Sigmoid colon (tissue), 6 donors: ENCODE measurements at regions not wholly inside any gene's neighbourhood (a gene's known extent, or its start where the extent isn't known, plus 50 kb on each side); places are given as distances from the start of the nearest gene placed in this dataset.

ENCODE experiments used
- DNase-seq: peaks from one replicate; pipeline ENCODE4 v3.0.0-alpha.2; 2019
- H3K27ac ChIP-seq, 4 donors: fragments of 200-600 bp; sonication (generic); one replicate each; pipeline ENCODE4 v1.5.1; 2016 to 2019; ENCODE audit warnings: mild to moderate bottlenecking in 1 of 4
- H3K27me3 ChIP-seq, 3 donors: fragments of 200-600 bp; sonication (generic); one replicate each; pipeline ENCODE4 v1.5.1; 2019; ENCODE audit warnings: mild to moderate bottlenecking in 1 of 3
- H3K36me3 ChIP-seq, 4 donors: fragments of 200-600 bp; sonication (generic); one replicate each; pipeline ENCODE4 v1.5.1; 2016 to 2019
- H3K4me1 ChIP-seq, 4 donors: fragments of 200-600 bp; sonication (generic); one replicate each; pipeline ENCODE4 v1.5.1; 2017 to 2019
- H3K4me3 ChIP-seq, 4 donors: fragments of 200-600 bp; sonication (generic); one replicate each; pipeline ENCODE4 v1.5.1; 2017 to 2019; ENCODE audit warnings: mild to moderate bottlenecking in 2 of 4, moderate library complexity in 1 of 4
- H3K9me3 ChIP-seq, 4 donors: fragments of 200-600 bp in 3 of 4; sonication (generic) in 3 of 4; one replicate each; pipeline versions ENCODE4 v1.5.1 to v1.6.1; 2013 to 2019
- EP300 ChIP-seq, 4 donors: sonication (generic); formaldehyde crosslinking; IDR thresholded peaks; one replicate each; pipeline ENCODE4 v1.6.1; 2017; ENCODE audit warnings: antibody characterized with exemption in 4 of 4
- POLR2A ChIP-seq, 2 donors: fragments of 450-650 bp; IDR thresholded peaks; one replicate each; pipeline ENCODE4 v1.6.1; 2016; ENCODE audit warnings: antibody characterized with exemption in 2 of 2, mild to moderate bottlenecking in 2 of 2, moderate library complexity in 2 of 2
- POLR2AphosphoS5 ChIP-seq, 4 donors: sonication (generic); formaldehyde crosslinking; IDR thresholded peaks; one replicate each; pipeline ENCODE4 v1.6.1; 2017; ENCODE audit warnings: antibody characterized with exemption in 4 of 4
- WGBS, 2 donors: extraction: QIAGEN DNeasy Blood & Tissue Kit; methylation state at CpG; one replicate each; pipeline ENCODE4 v1.1.7; 2013; 5-methylcytosine and 5-hydroxymethylcytosine counted together
- intact Hi-C: fragments of 100-400 bp; cut with DNase I; formaldehyde crosslinking; loops from one replicate; pipeline ENCODE4 v1.15.1; 2023
- TF ChIP-seq, protein P1 (sequence below), 4 experiments: fragments of 450-650 bp in 3 of 4; fragments of 200-600 bp in 1 of 4; IDR thresholded peaks; one replicate each; pipeline ENCODE4 v1.5.1; 2016 to 2019; ENCODE audit warnings: antibody characterized with exemption in 4 of 4, mild to moderate bottlenecking in 3 of 4, moderate library complexity in 2 of 4
- donor health status: healthy with polysubstance abuse.
- donor health status: healthy.

DNA sequence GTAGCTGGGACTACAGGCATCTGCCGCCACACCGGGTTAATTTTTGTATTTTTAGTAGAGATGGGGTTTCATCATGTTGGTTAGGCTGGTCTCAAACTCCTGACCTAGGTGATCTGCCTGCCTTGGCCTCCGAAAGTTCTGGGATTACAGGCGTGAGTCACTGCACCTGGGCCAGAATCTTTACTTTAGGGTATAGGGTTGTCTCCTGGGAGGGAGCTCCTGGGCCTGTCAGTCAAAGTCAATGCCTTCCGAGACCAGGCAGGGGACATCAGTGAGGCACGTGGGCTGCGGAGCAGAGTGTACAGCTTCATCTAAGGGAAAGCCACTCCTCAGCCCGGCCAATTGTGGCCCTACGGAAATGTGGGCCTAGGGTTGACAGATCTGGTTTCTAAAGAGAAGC lies 108.6 kb downstream of the FGF18 start:
- WGBS, 2 donors = 93 to 95% methylated on average over 9 of the region's 9 CpGs
- no peaks in the 10 kb centered on the region for H3K9me3 ChIP-seq

DNA sequence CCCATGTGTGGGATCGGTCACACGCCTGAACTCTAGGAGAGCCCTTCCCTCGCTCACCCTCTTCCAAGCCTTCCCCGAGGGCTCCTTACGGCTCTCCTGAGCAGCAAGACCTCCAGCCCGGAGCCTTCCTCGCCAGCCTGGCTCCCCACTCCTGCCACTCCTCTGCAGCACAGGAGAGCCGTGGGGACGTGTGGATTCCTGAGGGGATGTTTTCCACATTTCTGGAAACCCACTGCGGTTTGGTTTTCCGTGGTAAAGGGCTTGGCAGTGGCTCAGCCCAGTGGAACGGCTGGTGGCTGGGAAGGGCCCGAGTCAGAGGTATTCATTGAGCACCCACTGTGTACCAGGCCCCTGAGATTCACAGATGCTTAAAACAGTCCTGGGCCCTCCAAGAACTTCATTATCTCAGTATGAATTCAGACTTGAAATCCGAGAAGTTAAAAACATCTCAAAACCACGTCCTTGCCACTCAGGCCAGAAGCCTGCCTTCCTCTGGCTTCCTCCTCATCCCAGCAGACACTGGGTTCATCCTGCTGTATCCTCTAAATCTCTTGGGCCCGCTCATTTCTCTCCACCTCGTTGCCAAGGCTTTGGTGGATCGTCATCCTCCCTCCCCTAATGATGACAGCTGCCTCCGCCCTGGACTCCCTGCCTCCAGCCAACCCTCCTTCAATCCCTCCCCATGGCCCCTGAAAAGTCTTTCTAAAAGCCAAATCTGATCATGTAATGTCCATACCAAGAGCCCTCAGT lies 109.6 kb downstream of the FGF18 start:
- Histone ChIP-seq H3K36me3 (no peaks in the 10 kb centered on the region), H3K4me1 (peaks cover 0 to 15% (median 14%) of the 10 kb centered on the region in 4 donors), H3K9me3 (no peaks in the 10 kb centered on the region), H3K27me3 (no peaks in the 10 kb centered on the region), H3K27ac (no peak overlapping the region), H3K4me3 (no peak overlapping the region)
- DNase-seq = no peak
- WGBS, 2 donors = 87 to 89% methylated on average over 19 of the region's 19 CpGs
- TF ChIP-seq EP300 (IDR thresholded peaks at IDR 0.05) = no peak
- TF ChIP-seq POLR2A (IDR thresholded peaks at IDR 0.05) = no peak
- no peak for TF ChIP-seq POLR2AphosphoS5 (IDR thresholded peaks at IDR 0.05)
- TF ChIP-seq, protein P1, sequence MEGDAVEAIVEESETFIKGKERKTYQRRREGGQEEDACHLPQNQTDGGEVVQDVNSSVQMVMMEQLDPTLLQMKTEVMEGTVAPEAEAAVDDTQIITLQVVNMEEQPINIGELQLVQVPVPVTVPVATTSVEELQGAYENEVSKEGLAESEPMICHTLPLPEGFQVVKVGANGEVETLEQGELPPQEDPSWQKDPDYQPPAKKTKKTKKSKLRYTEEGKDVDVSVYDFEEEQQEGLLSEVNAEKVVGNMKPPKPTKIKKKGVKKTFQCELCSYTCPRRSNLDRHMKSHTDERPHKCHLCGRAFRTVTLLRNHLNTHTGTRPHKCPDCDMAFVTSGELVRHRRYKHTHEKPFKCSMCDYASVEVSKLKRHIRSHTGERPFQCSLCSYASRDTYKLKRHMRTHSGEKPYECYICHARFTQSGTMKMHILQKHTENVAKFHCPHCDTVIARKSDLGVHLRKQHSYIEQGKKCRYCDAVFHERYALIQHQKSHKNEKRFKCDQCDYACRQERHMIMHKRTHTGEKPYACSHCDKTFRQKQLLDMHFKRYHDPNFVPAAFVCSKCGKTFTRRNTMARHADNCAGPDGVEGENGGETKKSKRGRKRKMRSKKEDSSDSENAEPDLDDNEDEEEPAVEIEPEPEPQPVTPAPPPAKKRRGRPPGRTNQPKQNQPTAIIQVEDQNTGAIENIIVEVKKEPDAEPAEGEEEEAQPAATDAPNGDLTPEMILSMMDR (IDR thresholded peaks at IDR 0.05) = no peak
- intact Hi-C loops = no loop called here

More for the DNA sequence above, 108.6 kb downstream of the FGF18 start:
- no peak overlapping the region for H3K4me3 ChIP-seq
- H3K36me3 ChIP-seq = no peaks in the 10 kb centered on the region
- DNase-seq = no peak
- H3K4me1 ChIP-seq = peaks cover 0 to 18% (median 15%) of the 10 kb centered on the region in 4 donors
- no peak overlapping the region for H3K27ac ChIP-seq
- TF ChIP-seq POLR2A (IDR thresholded peaks at IDR 0.05) (no peak), EP300 (IDR thresholded peaks at IDR 0.05) (no peak), POLR2AphosphoS5 (IDR thresholded peaks at IDR 0.05) (no peak)
- TF ChIP-seq, protein P1 (IDR thresholded peaks at IDR 0.05) = no peak
- no peaks in the 10 kb centered on the region for H3K27me3 ChIP-seq
- intact Hi-C loops = no loop called here

DNA sequence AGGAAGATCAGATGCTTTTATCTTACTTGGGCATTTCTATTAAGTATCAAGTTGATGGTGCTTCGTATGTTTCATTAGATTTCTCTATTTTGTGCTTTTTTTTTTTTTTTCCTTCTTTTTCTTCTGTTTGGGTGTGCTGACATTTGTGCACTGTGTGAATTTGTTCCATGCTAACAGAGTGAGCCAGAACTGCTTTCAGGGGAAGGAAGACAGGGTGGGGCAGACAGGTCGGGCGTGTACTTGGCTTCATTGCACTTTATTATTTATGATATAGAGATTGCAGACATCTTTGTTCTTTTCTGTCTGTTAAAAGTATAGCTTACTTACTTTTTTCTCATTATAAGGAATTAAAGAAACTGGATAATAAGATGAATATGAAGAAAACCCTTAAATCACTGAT lies 112.2 kb downstream of the FGF18 start:
- H3K27ac ChIP-seq = no peak overlapping the region
- DNase-seq = no peak
- no peaks in the 10 kb centered on the region for H3K27me3 ChIP-seq
- no peak for TF ChIP-seq POLR2AphosphoS5 (IDR thresholded peaks at IDR 0.05)
- no peak for TF ChIP-seq POLR2A (IDR thresholded peaks at IDR 0.05)
- no peak for TF ChIP-seq EP300 (IDR thresholded peaks at IDR 0.05)
- TF ChIP-seq, protein P1 (IDR thresholded peaks at IDR 0.05) = no peak
- no peaks in the 10 kb centered on the region for H3K36me3 ChIP-seq
- intact Hi-C loops = no loop called here
- no peak overlapping the region for H3K4me3 ChIP-seq
- H3K9me3 ChIP-seq = no peaks in the 10 kb centered on the region
- no peaks in the 10 kb centered on the region for H3K4me1 ChIP-seq
- 19 to 42% methylated on average over 3 of the region's 3 CpGs for WGBS, 2 donors

DNA sequence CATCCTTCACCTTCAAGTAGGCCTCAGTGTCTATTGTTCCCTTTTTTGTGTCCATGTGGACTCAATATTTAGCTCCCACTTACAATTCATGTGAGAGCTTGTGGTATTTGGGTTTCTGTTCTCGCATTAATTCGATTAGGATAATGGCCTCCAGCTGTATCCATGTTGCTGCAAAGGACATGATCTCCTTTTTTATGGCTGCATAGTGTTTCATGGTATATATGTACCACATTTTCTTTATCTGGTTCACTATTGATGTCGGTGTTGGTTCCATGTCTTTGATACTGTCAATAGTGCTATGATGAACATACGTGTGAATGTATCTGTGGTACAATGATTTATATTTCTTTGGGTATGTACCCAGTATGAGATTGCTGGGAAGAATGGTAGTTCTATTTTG lies 113.7 kb downstream of the FGF18 start:
- WGBS, 2 donors = 94 to 96% methylated on average over 4 of the region's 4 CpGs
- Histone ChIP-seq H3K27me3 (no peaks in the 10 kb centered on the region), H3K4me3 (no peak overlapping the region), H3K4me1 (no peaks in the 10 kb centered on the region), H3K27ac (no peak overlapping the region), H3K36me3 (no peaks in the 10 kb centered on the region), H3K9me3 (no peaks in the 10 kb centered on the region)
- intact Hi-C loops = no loop called here
- no peak for DNase-seq
- TF ChIP-seq, protein P1 (IDR thresholded peaks at IDR 0.05) = no peak
- TF ChIP-seq POLR2AphosphoS5 (IDR thresholded peaks at IDR 0.05) = no peak
- no peak for TF ChIP-seq EP300 (IDR thresholded peaks at IDR 0.05)
- no peak for TF ChIP-seq POLR2A (IDR thresholded peaks at IDR 0.05)
